AG04450 (cell line): ENCODE measurements at regions not wholly inside any gene's neighbourhood (a gene's known extent, or its start where the extent isn't known, plus 50 kb on each side); places are given as distances from the start of the nearest gene placed in this dataset.

ENCODE experiments used
- CTCF ChIA-PET: fragments of 300-600, 350-600 bp; formaldehyde crosslinking; extraction: SDS; loops from one replicate; lab custom pipeline; 2022; ENCODE audit warnings: antibody characterized with exemption, inconsistent platforms; lab: Charles Lee
- POLR2A ChIA-PET: fragments of 350-600 bp; formaldehyde crosslinking; extraction: SDS; loops from one replicate; lab custom pipeline; 2021; ENCODE audit warnings: antibody characterized with exemption, inconsistent platforms; lab: Yijun Ruan, JAX
- DNase-seq: peaks from one replicate; pipeline ENCODE4 v3.0.0-alpha.2; 2011; ENCODE audit warnings: low read depth, low spot score
- H3K27ac ChIP-seq: one replicate; pipeline ENCODE4 v1.5.1; 2012; ENCODE audit warnings: low read depth, low read length, control low read depth
- H3K27me3 ChIP-seq: one replicate; pipeline ENCODE4 v1.6.0; 2012; ENCODE audit warnings: low read length; ENCODE audit not compliant: control insufficient read depth, insufficient read depth
- H3K4me3 ChIP-seq: 2 replicates; pipeline ENCODE4 v1.5.1; 2011; ENCODE audit warnings: mild to moderate bottlenecking, low read depth, low read length, control low read depth
- H3K9me3 ChIP-seq: 2 replicates; pipeline ENCODE4 v1.5.1; 2012; ENCODE audit warnings: low read length; ENCODE audit not compliant: control insufficient read depth, insufficient read depth
- CTCF ChIP-seq: IDR thresholded peaks from 2 replicates; pipeline ENCODE4 v1.5.1; 2011; ENCODE audit warnings: low read depth, low read length, control low read depth, inconsistent platforms

DNA sequence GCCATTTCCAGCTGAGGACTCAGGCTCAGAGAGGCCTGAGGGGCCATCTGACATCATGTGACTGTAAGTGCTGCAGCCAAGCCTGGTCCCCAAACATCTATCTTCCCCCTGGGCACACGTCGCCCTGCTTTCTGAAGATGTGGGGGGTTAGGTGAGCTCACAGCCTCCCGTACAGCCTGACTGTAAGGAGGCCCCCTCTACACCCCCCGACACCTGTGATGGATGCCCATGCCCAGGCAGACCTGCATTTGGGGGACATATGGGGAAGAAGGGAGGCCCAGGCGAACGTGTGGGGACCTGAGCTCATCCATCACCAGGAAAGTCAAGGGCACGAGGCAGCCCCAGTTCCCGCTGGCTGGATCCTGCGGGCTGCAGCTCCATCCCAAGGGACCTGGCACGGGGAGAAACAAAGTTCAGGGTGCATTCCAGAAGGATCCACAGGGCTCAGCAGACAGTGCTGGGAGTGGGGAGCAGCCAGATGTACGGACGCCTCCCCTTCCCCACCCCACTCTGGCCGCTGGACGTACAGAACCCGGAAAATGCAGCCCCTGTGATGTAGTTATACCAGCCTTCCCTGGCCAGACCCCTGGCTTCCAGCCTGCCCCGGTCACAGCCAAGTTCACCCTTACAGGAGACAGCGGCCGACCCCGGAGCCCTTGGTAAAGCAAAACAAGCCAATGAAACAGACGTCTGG lies 1431.4 kb downstream of the BRD1 start:
- DNase-seq, result no peak
- H3K27ac ChIP-seq, result no peak overlapping the region
- CTCF ChIA-PET, result no interaction called here
- no peaks in the 10 kb centered on the region for H3K27me3 ChIP-seq
- no peak overlapping the region for H3K4me3 ChIP-seq
- POLR2A ChIA-PET, result no interaction called here
- TF ChIP-seq CTCF, result no peak
- peaks cover 85% of the 10 kb centered on the region for H3K9me3 ChIP-seq

GRCh38 chr22:48395201-48395600 lies 1432.5 kb downstream of the BRD1 start:
- no peak for DNase-seq
- no peak for TF ChIP-seq CTCF
- Histone ChIP-seq H3K9me3 (peaks cover 90% of the 10 kb centered on the region), H3K27me3 (no peaks in the 10 kb centered on the region), H3K27ac (no peak overlapping the region), H3K4me3 (no peak overlapping the region)
- POLR2A ChIA-PET, result no interaction called here
- CTCF ChIA-PET, result no interaction called here

GRCh38 chr22:48394787-48395186 lies 1432.9 kb downstream of the BRD1 start:
- H3K27me3 ChIP-seq, result no peaks in the 10 kb centered on the region
- DNase-seq, result no peak
- H3K27ac ChIP-seq, result no peak overlapping the region
- TF ChIP-seq CTCF, result no peak
- peaks cover 92% of the 10 kb centered on the region for H3K9me3 ChIP-seq
- ChIA-PET POLR2A (no interaction called here), CTCF (no interaction called here)
- no peak overlapping the region for H3K4me3 ChIP-seq

GRCh38 chr22:48393885-48394284 lies 1433.8 kb downstream of the BRD1 start:
- Histone ChIP-seq H3K4me3 (no peak overlapping the region), H3K27ac (no peak overlapping the region), H3K9me3 (peaks cover 91% of the 10 kb centered on the region), H3K27me3 (no peaks in the 10 kb centered on the region)
- CTCF ChIA-PET, result no interaction called here
- POLR2A ChIA-PET, result no interaction called here
- no peak for DNase-seq
- TF ChIP-seq CTCF, result no peak

DNA sequence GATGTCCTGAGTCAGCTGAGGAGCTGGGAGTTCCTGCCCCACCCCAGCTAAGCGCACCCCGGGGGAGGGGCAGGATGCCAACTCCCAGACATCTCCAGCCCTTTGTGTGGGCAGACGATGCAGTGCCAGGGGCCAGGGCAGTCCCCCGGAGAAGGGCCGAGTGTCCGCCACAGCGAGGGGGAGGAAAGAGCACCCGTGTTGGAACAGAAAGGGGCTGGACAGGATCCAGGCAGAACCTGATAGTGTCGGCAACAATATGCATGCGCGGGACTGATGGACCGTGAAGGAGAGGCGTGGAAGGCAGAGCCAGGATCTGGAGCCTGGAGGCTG lies 1434.7 kb downstream of the BRD1 start:
- ChIA-PET POLR2A (no interaction called here), CTCF (no interaction called here)
- H3K4me3 ChIP-seq, result no peak overlapping the region
- H3K27ac ChIP-seq, result no peak overlapping the region
- H3K9me3 ChIP-seq, result peaks cover 82% of the 10 kb centered on the region
- no peaks in the 10 kb centered on the region for H3K27me3 ChIP-seq
- TF ChIP-seq CTCF, result no peak
- DNase-seq, result no peak
